ENCODE measurements at regions not wholly inside any gene's neighbourhood (a gene's known extent, or its start where the extent isn't known, plus 50 kb on each side); places are given as distances from the start of the nearest gene placed in this dataset.
A peak's percentile ranks its signal among the peaks of the same experiment; 100 is the strongest.

DNA sequence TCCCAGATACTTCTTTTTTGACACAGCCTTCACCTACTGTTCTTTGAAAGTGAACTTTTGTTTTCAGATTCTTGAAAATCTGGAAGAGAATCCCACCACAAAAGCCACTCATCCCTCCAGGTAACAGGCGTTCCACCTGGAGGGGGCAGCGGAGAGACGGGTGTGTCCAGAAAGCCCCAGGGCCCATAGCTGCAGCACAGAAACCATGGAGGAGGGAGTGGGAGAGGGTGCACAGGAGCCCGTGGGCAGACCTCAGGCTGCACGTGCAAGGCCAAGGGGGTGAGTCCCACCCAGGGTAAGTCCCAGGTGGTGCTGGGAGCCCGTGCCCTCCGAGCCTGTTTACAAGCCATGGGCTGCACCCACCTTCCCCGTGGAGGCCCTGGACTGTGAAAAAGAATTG is 86.5 kb downstream of the PSMG1 start:
- no peak for DNase-seq (ENCODE audit: low spot score)
- H3K4me3 ChIP-seq (ENCODE audit: low read depth in 1 of 3, low read length in 3 of 3) = no peak overlapping the region

DNA sequence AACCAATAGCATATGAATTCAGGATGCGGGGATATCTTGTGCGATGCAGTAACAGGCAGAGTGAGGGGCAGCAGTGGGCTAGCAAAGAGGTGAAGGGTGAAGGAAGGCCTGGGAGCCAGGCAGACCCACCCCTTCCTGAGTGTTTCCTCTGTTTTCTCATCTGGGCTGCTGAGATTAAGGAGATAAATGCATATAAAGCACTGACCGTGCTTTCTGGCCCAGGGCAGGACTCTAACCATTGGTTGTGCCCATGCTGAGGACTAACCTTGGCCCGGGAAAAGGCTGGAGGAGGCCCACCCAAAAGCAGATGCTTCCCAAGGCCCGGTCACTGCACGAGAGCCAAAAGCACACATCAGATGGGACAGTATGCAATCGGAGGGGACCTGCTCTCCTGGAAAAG is 87.6 kb downstream of the PSMG1 start:
- Histone ChIP-seq H3K9ac (ENCODE audit: low read depth in 1 of 2, low read length in 2 of 2) (peak overlapping the region in 1 of 2 donors; percentile 84), H3K9me3 (ENCODE audit: control insufficient read depth in 4 of 4, low read length in 3 of 4) (no peaks in the 10 kb centered on the region), H3K27me3 (ENCODE audit: control insufficient read depth in 4 of 4, insufficient read depth in 4 of 4, low read length in 3 of 4) (no peaks in the 10 kb centered on the region), H3K36me3 (ENCODE audit: control insufficient read depth in 4 of 4, insufficient read depth in 3 of 4, low read depth in 1 of 4, low read length in 3 of 4) (no peaks in the 10 kb centered on the region), H3K27ac (ENCODE audit: low read depth in 1 of 2, low read length in 2 of 2) (peak overlapping the region; percentile 91 to 93), H3K4me1 (ENCODE audit: control insufficient read depth in 4 of 4, insufficient read depth in 4 of 4, low read length in 3 of 4) (peaks cover 4 to 28% (median 14%) of the 10 kb centered on the region in 4 donors), H3K4me3 (ENCODE audit: low read depth in 1 of 3, low read length in 3 of 3) (no peak overlapping the region)
- TF ChIP-seq RAD21 (IDR thresholded peaks at IDR 0.05) (no peak), FOXA2 (IDR thresholded peaks at IDR 0.05) (no peak), HNF4G (IDR thresholded peaks at IDR 0.05) (no peak), NR2F2 (IDR thresholded peaks at IDR 0.05) (peak; percentile 84), YY1 (IDR thresholded peaks at IDR 0.05) (no peak)
- DNase-seq (ENCODE audit: low spot score) = no peak
- WGBS = 74% methylated on average over 7 of the region's 7 CpGs

More for the DNA sequence above, 86.5 kb downstream of the PSMG1 start:
- WGBS = 95% methylated on average over 8 of the region's 8 CpGs
- TF ChIP-seq, protein P1, sequence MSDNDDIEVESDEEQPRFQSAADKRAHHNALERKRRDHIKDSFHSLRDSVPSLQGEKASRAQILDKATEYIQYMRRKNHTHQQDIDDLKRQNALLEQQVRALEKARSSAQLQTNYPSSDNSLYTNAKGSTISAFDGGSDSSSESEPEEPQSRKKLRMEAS (IDR thresholded peaks at IDR 0.05) = no peak
- TF ChIP-seq SP1 (IDR thresholded peaks at IDR 0.05) = no peak
- no peak for TF ChIP-seq RXRA (IDR thresholded peaks at IDR 0.05)
- no peak for TF ChIP-seq HNF4A (conservative IDR thresholded peaks at IDR 0.05)
- TF ChIP-seq TAF1 (conservative IDR thresholded peaks at IDR 0.05) = no peak
- no peak for TF ChIP-seq JUND (IDR thresholded peaks at IDR 0.05)
- TF ChIP-seq FOXA1 (IDR thresholded peaks at IDR 0.05) = no peak
- no peak for TF ChIP-seq EGR1 (IDR thresholded peaks at IDR 0.05; ENCODE audit: low read depth in 2 of 2)
- H3K9ac ChIP-seq (ENCODE audit: low read depth in 1 of 2, low read length in 2 of 2) = peak overlapping the region in 1 of 2 donors; percentile 29
- peak overlapping the region; percentile 71 to 93 for H3K27ac ChIP-seq (ENCODE audit: low read depth in 1 of 2, low read length in 2 of 2)
- H3K9me3 ChIP-seq (ENCODE audit: control insufficient read depth in 4 of 4, low read length in 3 of 4) = no peaks in the 10 kb centered on the region
- H3K36me3 ChIP-seq (ENCODE audit: control insufficient read depth in 4 of 4, insufficient read depth in 3 of 4, low read depth in 1 of 4, low read length in 3 of 4) = no peaks in the 10 kb centered on the region
- no peaks in the 10 kb centered on the region for H3K27me3 ChIP-seq (ENCODE audit: control insufficient read depth in 4 of 4, insufficient read depth in 4 of 4, low read length in 3 of 4)
- peaks cover 4 to 28% (median 14%) of the 10 kb centered on the region in 4 donors for H3K4me1 ChIP-seq (ENCODE audit: control insufficient read depth in 4 of 4, insufficient read depth in 4 of 4, low read length in 3 of 4)

DNA sequence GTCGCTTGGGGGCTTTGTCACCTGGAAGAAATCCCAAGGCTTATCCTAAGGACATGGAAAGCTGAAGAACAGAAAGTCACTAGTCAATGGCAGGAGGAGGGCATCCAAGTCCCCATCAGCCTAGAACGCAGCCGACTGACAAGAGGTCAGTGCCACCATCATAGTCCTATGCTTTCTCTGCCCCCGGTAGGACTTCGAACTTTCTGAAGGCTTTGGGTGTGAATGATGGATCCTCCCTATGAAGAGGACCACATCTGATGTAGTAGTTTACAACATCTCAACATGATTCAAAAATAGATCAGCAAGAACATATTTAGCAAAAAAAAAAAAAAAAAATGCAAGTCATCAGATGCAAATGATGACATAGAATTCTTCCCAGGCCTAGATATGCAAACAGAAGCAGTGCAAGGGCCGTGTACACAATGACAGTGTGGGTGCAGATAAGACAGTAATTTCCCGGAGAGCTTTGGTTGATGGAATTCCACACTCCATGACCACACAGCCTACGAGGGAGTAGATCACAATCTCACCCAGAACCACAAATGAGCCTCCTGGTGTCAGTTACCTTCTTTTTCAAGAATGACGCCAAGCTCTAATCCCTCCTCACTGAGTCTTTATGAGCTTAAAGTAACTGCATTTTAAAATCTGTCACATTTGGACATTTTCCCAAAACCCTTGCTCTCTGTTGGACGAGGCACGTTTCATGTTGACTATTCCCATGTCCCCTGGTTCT is 88.2 kb downstream of the PSMG1 start:
- Histone ChIP-seq H3K9ac (ENCODE audit: low read depth in 1 of 2, low read length in 2 of 2) (peak overlapping the region in 1 of 2 donors; percentile 84), H3K27ac (ENCODE audit: low read depth in 1 of 2, low read length in 2 of 2) (peak overlapping the region; percentile 91 to 93), H3K36me3 (ENCODE audit: control insufficient read depth in 4 of 4, insufficient read depth in 3 of 4, low read depth in 1 of 4, low read length in 3 of 4) (no peaks in the 10 kb centered on the region), H3K27me3 (ENCODE audit: control insufficient read depth in 4 of 4, insufficient read depth in 4 of 4, low read length in 3 of 4) (no peaks in the 10 kb centered on the region), H3K4me1 (ENCODE audit: control insufficient read depth in 4 of 4, insufficient read depth in 4 of 4, low read length in 3 of 4) (peaks cover 4 to 28% (median 14%) of the 10 kb centered on the region in 4 donors), H3K4me3 (ENCODE audit: low read depth in 1 of 3, low read length in 3 of 3) (no peak overlapping the region), H3K9me3 (ENCODE audit: control insufficient read depth in 4 of 4, low read length in 3 of 4) (no peaks in the 10 kb centered on the region)
- DNase-seq (ENCODE audit: low spot score) = no peak
- whole genome bisulfite sequencing = 35% methylated on average over 11 of the region's 11 CpGs
- TF ChIP-seq, protein P2, sequence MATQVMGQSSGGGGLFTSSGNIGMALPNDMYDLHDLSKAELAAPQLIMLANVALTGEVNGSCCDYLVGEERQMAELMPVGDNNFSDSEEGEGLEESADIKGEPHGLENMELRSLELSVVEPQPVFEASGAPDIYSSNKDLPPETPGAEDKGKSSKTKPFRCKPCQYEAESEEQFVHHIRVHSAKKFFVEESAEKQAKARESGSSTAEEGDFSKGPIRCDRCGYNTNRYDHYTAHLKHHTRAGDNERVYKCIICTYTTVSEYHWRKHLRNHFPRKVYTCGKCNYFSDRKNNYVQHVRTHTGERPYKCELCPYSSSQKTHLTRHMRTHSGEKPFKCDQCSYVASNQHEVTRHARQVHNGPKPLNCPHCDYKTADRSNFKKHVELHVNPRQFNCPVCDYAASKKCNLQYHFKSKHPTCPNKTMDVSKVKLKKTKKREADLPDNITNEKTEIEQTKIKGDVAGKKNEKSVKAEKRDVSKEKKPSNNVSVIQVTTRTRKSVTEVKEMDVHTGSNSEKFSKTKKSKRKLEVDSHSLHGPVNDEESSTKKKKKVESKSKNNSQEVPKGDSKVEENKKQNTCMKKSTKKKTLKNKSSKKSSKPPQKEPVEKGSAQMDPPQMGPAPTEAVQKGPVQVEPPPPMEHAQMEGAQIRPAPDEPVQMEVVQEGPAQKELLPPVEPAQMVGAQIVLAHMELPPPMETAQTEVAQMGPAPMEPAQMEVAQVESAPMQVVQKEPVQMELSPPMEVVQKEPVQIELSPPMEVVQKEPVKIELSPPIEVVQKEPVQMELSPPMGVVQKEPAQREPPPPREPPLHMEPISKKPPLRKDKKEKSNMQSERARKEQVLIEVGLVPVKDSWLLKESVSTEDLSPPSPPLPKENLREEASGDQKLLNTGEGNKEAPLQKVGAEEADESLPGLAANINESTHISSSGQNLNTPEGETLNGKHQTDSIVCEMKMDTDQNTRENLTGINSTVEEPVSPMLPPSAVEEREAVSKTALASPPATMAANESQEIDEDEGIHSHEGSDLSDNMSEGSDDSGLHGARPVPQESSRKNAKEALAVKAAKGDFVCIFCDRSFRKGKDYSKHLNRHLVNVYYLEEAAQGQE (IDR thresholded peaks at IDR 0.05) = peak; percentile 78
- TF ChIP-seq, protein P3, sequence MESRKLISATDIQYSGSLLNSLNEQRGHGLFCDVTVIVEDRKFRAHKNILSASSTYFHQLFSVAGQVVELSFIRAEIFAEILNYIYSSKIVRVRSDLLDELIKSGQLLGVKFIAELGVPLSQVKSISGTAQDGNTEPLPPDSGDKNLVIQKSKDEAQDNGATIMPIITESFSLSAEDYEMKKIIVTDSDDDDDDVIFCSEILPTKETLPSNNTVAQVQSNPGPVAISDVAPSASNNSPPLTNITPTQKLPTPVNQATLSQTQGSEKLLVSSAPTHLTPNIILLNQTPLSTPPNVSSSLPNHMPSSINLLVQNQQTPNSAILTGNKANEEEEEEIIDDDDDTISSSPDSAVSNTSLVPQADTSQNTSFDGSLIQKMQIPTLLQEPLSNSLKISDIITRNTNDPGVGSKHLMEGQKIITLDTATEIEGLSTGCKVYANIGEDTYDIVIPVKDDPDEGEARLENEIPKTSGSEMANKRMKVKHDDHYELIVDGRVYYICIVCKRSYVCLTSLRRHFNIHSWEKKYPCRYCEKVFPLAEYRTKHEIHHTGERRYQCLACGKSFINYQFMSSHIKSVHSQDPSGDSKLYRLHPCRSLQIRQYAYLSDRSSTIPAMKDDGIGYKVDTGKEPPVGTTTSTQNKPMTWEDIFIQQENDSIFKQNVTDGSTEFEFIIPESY (IDR thresholded peaks at IDR 0.05) = peak; percentile 91
- TF ChIP-seq GABPA (IDR thresholded peaks at IDR 0.05 in 1 of 2, conservative IDR thresholded peaks at IDR 0.05 in 1 of 2) (no peak), EGR1 (IDR thresholded peaks at IDR 0.05; ENCODE audit: low read depth in 2 of 2) (peak; percentile 35 to 84), JUND (IDR thresholded peaks at IDR 0.05) (peak; percentile 87 to 95), RXRA (IDR thresholded peaks at IDR 0.05) (peak; percentile 79 to 98), NR2F2 (IDR thresholded peaks at IDR 0.05) (no peak), RAD21 (IDR thresholded peaks at IDR 0.05) (peak; percentile 58 to 65), FOXA2 (IDR thresholded peaks at IDR 0.05) (peak; percentile 99), YY1 (IDR thresholded peaks at IDR 0.05) (peak; percentile 74), HNF4G (IDR thresholded peaks at IDR 0.05) (peak; percentile 60), TAF1 (conservative IDR thresholded peaks at IDR 0.05) (no peak), SP1 (IDR thresholded peaks at IDR 0.05) (peak; percentile 95), HNF4A (conservative IDR thresholded peaks at IDR 0.05) (peak; percentile 86 to 93), FOXA1 (IDR thresholded peaks at IDR 0.05) (peak; percentile 97)
- TF ChIP-seq, protein P1 (IDR thresholded peaks at IDR 0.05) = peak; percentile 75
- TF ChIP-seq, protein P4, sequence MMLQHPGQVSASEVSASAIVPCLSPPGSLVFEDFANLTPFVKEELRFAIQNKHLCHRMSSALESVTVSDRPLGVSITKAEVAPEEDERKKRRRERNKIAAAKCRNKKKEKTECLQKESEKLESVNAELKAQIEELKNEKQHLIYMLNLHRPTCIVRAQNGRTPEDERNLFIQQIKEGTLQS (IDR thresholded peaks at IDR 0.05) = peak; percentile 87
- TF ChIP-seq, protein P5, sequence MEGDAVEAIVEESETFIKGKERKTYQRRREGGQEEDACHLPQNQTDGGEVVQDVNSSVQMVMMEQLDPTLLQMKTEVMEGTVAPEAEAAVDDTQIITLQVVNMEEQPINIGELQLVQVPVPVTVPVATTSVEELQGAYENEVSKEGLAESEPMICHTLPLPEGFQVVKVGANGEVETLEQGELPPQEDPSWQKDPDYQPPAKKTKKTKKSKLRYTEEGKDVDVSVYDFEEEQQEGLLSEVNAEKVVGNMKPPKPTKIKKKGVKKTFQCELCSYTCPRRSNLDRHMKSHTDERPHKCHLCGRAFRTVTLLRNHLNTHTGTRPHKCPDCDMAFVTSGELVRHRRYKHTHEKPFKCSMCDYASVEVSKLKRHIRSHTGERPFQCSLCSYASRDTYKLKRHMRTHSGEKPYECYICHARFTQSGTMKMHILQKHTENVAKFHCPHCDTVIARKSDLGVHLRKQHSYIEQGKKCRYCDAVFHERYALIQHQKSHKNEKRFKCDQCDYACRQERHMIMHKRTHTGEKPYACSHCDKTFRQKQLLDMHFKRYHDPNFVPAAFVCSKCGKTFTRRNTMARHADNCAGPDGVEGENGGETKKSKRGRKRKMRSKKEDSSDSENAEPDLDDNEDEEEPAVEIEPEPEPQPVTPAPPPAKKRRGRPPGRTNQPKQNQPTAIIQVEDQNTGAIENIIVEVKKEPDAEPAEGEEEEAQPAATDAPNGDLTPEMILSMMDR (IDR thresholded peaks at IDR 0.05; ENCODE audit: low read depth, low read length, missing input control) = no peak
